Peyer's patch (tissue), 4 donors: ENCODE measurements at regions not wholly inside any gene's neighbourhood (a gene's known extent, or its start where the extent isn't known, plus 50 kb on each side); places are given as distances from the start of the nearest gene placed in this dataset.

Experiments
- CTCF ChIP-seq, 6 experiments: fragments of 450-650 bp in 4 of 6; fragments of 200-600 bp in 2 of 6; sonication (generic) in 1 of 6; IDR thresholded peaks; one replicate each; pipeline ENCODE4 v1.5.1; 2017 to 2019; ENCODE audit warnings: antibody characterized with exemption in 6 of 6, mild to moderate bottlenecking in 3 of 6, moderate library complexity in 1 of 6
- POLR2A ChIP-seq, 2 donors: fragments of 450-650 bp; IDR thresholded peaks; one replicate each; pipeline ENCODE4 v1.5.1; 2017; ENCODE audit warnings: antibody characterized with exemption in 2 of 2, mild to moderate bottlenecking in 2 of 2, moderate library complexity in 2 of 2

GRCh38 chr6:100268326-100268725 lies 196.4 kb downstream of the SIM1 start:
- TF ChIP-seq CTCF (IDR thresholded peaks at IDR 0.05) (no peak), POLR2A (IDR thresholded peaks at IDR 0.05) (no peak)
